Right forelimb (tissue), 1 donor: ENCODE measurements at regions not wholly inside any gene's neighbourhood (a gene's known extent, or its start where the extent isn't known, plus 50 kb on each side); places are given as distances from the start of the nearest gene placed in this dataset.

Experiments
- DNase-seq: peaks from one replicate; pipeline ENCODE4 v3.0.0-alpha.2; 2018

DNA sequence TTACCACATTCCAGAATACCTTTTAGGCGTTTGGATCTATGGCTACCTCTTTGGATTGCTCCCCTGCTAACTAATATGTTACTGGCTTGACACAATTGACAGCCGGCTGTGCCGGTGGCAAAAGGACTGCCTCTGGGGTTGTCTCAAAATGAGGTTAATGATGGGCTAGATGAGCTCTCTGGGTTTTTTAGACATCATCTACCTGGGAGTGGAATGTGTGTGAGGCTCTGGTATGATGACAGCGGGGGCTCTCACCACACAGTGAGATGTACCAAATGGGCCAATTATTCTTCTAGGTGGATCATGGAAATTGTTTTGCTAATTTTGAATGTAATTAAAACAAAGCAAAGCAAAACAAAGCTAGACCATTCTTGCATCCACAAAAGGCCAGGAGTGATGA is 391.1 kb upstream of the SPRED2 start:
- DNase-seq: no peak

DNA sequence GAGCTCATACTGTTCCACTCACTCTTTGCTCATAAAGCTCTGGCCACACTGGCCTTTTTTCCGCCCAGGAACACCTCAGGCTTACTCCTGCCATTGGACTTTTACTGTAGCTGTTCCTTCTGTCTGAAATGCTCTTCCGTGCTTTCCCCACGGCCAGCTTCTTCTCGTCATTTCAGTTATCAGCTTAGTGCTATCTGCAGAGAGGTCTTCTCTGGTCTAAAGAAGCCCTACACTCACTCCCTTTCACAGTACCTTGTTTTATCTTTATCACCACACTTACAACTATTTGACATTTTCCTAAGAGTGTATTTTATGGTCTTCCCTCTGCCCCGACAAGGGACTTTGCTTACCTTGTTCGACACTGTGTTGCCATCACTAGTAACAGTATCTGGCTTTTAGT is 388.1 kb upstream of the SPRED2 start:
- DNase-seq: no peak

DNA sequence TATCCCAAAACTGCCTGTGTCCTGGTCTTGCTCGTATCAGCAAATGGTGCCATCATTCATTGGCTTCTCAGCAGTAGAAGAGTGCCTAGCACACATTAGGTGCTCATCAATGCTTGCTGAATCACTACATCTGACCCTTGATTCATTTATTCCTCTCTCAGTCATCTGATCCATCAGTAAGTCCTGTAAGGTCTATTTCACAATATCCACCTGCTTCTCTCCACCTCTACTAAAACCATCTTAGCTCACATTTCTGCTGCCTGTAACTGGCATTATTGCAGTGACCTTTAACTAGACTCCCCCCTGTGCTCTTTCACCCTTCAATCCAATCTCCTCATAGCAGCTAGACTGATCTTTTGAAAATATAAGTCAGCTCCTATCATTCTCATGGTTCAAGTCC is 387.6 kb upstream of the SPRED2 start:
- no peak for DNase-seq

DNA sequence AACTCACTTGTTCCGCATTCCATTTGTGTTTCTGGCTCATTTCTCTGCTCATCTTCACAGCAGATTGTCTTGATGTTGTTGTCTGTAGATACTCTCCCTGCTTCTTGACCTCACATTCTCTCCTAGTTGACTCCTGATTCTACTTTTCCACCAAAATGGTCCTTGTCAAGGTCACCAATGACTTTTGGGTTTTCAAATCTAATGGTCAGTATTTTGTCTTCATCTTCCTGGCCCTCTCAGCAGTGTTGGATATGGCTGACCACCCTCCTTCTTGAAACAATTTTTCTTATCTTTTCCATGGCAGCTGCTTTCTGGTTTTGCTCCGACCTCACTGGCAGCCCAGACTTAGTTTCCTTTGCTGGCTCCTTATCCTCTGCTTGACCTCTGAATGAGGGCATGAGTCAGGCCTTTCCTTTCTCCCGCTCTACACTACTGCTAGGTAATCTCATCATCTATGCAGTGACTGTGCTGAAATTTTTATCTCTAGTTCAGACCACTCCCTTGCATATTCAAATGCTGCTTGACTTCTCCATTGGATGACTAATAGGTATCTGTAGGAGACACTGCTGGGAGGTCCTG is 386.6 kb upstream of the SPRED2 start:
- DNase-seq: no peak

DNA sequence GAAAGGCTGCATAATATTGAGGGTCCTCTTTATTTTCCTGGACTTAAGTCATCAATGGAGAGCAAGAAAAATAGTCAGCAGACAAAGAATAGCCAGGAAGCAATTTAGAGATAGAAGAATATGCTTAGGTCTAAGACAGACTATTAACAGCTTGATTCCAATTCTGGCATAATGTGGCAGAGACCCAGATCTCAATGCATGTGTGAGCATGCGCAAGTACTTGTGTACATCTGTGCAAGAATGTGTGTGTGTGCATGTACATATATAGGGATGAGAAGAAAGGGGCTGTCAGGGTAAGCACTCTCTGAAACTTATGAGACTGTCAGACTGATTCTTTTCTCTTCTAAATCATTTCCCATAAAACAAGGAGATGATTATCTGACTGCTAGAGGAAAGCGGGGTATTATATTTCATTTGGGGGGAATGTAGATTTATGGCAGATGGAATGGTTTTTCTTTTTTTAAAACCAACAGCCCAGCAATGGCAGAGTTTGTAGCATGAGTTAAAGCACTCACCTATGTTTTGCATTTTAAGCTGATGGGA is 381.3 kb upstream of the SPRED2 start:
- DNase-seq: no peak

DNA sequence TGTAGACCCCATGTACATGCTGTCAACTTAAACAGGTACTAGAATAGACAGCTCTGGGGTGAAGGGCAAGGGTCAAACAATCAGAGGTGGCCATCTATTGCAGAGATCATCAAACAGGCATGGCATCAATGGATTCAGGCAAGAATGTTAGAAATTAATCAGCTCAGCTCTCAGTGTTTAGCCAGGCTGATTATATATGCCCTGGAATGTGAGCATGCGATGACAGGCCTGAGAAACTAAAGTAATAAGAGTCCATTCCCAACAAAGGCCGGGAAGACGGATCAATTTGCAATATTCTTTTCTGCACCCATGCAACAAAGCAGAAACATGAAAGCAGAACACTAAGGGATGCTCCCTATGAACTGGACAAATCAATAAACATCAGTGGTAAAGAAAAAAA is 380.5 kb upstream of the SPRED2 start:
- no peak for DNase-seq

DNA sequence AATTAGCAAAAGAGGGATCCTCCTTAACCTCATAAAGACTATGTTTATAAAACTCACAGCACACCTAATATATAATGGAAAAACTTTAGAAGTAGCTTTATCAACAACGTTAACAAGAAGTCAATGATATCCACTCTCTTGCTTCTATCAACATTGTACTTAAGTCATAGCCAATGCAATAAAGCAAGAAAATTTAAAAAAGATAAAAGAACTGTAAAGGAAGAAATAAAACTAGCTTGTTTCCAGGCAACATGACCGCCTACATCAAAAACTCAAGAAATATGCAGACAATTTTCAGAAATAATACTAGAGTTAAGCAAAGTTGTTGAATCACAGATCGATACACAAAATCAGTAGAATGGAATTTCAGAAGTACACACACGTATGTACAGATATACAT is 375.5 kb upstream of the SPRED2 start:
- no peak for DNase-seq

DNA sequence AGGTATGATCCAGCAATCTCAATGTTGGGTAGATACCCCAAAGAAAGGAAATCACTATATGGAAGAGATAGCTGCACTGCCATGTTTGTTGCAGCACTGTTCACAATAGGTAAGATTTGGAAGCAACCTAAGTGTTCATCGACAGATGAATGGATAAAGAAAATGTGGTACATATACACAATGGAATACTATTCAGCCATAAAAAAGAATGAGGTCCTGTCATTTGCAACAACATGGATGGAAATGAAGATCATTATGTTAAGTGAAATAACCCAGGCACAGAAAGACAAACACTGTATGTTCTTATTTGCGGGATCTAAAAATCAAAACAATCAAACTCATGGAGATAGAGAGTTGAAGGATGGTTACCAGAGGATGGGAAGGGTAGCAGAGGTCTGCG is 372.4 kb upstream of the SPRED2 start:
- DNase-seq: no peak

DNA sequence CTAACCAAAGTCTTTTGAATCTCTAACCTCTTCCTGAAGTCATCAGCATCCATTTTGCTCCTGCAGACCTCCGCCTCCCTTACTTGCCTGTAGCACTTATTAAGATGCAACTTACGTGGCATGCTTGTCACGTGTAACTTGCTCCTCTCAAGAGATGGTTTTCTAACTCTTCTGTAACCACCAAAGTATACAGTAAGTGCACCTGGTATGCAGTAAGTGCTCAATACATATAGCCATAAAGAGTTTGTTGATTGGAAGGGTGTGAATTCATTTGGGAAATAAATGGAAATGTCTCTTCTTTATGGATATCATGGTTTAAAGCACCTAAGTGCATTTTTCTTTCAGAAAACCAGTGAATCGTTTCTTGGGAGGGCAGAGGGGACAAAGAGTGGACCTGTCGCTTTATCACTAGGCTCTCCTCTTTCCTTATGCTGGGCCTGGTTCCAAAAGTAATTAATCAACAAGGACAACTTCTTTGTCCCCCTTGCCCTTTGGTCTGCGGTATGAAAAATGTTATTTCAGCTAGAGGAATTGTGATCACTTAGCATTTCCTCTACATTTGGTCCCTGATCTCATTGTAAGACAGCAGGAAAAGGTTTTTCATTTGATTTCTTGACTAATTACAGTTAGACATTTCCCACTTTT is 370.0 kb upstream of the SPRED2 start:
- DNase-seq: no peak

DNA sequence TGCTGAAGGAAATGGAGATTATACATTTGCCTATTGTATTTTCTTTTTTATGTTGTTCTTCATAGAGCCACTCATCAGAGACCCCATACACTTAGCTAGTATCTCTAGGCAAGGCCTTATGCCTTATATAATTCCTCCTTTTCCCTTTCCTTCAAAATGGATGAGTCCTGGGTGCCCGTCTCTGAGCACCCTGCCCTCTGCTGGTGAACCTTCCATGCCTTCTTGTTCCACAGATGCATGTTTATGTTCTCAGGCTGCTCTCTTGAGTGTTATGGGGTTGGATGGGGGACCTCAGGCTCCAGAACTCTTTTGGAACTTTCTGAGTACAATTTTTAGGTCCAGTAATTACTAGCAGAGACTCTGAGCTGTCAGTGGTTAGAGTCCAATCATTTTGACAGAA is 368.6 kb upstream of the SPRED2 start:
- DNase-seq: no peak

DNA sequence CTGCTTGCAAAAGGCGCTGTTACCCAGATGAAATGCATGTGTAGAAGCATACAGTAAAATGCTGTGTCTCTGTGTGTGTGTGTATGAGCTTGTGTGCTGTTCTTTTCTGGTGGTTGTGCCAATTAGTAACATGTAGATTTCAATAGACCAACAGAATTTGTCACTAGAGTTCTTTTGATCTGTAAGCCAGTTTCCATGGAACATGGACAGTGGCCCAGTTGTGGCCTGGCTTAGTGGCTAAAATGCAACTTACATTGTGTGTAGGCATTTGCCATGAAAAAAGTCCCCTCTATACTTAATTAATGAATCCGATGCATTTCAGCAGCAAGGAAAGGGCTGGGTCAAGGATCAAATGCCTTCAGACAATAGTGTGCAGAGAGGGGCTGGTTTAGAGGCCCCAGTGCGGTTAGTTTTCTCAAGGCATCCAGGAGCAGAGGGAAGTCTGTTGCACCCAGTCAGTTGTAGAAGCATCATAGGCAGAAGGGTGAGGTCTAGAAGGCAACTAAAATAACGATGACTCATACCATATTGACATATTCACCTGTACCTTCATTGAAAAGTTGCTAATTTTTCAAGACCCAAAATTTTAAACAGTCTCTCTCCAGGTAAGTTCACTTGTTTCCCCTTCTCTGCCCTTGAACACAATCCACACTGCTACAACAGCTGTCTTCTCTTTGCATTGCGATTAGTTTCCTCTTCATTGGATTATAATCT is 366.9 kb upstream of the SPRED2 start:
- no peak for DNase-seq

DNA sequence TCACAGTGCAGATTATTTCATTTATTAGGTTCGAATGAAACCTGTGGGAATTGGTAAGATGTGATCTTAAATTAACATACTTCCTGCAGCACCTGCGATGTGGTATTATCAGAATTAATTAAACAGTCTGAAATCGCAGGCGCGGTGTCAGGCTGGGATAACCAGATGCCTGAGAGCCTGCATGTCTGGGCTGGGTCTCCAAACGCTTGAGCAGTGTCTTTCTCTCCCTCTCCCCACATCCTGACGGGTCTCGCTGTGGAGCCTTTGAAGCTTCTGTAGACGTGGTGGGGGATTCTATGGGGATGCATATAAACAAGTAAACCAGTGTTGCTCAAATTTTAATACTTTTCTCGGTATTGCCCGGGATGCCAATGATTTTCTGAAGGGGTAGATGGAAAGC is 366.2 kb upstream of the SPRED2 start:
- no peak for DNase-seq

DNA sequence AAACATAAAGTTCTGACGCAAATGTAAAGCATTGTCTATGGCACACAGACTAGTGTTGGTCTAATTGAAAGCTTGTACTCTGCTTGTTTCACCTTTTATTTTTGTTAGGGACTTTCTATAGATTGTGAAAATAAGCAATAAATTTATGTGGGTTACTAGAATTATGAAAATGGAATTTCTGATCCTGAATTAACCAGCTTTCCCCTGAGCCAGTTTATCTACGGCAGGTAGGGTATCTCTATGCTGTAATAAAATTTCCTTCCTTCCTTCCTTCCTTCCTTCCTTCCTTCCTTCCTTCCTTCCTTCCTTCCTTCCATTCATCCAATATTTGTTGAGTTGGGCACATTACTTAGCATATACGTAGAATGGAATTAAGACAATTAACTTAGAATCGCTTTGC is 362.6 kb upstream of the SPRED2 start:
- no peak for DNase-seq

DNA sequence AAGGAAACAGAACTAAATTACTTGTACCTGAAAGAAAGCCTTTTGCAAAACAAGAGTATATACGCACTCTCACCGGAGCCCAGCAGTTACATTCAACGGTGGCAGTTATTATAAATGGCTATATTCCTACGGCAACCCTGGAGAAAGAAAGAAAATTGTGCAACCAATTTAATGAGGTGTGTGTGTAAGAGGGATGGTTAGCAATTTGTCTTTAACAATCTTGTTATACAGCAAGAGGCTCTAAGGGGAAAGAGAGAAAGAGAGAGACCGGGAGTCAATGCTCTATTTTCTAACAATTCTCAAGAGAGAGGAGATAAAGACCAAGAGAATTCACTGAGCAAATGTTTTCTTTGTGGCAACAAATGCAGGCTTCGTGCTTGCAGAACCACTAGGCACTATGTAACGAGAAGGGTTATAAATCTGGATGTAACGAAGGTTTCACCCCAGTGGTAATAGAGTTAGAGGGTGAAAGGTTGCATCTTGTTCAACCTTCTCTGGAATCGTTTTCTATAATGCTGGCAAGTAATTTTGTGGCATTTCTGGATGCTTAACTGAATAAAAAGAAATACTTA is 359.1 kb upstream of the SPRED2 start:
- no peak for DNase-seq

DNA sequence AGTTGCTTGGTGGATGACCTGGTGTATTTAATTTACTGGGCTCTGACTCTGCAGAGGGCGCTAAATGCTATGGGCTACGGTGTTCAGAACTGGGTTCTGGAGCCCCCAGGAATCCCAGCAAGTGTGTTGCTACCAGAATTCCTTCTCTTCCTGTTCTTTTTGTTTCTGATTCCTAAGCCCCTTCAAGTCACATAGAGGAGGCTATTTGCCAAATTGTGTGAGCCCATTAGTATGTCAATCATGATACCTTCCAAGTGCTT is 358.2 kb upstream of the SPRED2 start:
- no peak for DNase-seq

DNA sequence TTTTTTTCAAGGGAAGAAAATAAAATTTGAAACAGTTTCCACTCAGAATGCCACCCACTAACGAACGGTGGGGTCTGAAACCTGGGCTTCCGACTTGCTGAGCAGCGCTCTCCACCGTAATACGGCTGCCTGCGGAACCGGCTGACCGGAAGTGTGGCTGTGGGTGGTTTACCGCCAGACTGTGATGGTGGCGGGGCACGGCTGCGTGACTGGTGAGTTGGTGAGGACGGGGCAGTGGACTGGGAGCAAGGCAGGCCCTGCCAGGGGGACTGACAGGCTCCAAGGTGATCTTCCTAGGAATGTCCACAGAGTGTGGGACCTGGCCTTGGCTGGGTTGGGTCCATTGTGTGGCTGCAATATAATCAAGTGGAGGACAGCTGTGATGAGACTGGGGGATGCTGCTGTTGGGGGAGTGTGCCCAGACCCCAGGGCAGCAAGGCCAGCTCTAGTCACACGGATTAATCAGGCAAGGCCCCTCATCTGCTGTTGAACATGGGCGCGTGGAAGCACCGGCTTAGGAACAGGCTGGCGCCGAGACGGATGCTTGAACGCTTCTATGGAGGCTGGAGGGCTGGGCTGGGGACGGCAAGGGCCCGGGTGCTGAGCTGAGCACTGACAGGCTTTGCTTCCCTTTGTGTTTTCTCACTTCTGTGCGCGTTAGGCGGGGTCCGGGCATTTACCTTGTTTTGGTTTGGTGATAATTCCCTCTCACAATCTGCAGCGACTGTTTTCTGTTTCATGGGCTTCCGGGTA is 357.7 kb upstream of the SPRED2 start:
- no peak for DNase-seq

DNA sequence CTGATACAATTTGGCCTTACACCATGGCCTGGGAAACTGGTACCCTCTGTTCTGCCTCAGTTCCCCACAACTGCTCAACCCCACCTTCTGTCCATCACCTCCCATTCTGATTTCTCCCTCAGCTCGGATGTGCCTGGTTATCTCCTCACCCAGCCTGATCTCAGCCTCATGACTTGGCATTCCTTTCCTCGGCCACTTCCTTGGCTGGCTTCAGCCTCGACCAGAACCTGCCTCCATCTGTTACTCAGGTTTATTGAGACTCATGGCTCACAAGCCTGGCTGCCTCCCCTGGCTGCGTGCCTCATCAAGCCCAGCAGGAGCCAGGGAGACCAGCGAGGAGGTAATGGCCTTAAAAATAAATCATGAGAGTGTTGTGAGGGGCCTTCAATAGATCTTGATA is 356.2 kb upstream of the SPRED2 start:
- DNase-seq: no peak

DNA sequence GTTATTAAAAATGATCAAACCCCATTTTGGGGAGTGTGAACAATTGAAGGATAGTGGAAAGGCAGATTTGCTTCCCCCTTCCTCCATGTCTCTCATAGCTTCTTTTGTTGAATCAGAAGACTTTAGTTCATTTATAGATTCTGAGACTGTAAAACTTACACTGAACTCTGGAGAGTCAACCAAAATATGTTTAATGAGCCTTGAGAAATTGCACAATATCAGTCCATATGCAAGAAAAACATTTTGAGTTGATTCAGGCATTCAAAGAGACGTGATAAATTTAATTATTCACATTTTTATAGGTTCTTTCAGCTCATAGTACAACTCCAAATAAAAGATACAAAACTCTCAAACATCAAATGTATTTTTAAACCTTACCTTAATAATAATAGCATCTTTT is 354.4 kb upstream of the SPRED2 start:
- no peak for DNase-seq

DNA sequence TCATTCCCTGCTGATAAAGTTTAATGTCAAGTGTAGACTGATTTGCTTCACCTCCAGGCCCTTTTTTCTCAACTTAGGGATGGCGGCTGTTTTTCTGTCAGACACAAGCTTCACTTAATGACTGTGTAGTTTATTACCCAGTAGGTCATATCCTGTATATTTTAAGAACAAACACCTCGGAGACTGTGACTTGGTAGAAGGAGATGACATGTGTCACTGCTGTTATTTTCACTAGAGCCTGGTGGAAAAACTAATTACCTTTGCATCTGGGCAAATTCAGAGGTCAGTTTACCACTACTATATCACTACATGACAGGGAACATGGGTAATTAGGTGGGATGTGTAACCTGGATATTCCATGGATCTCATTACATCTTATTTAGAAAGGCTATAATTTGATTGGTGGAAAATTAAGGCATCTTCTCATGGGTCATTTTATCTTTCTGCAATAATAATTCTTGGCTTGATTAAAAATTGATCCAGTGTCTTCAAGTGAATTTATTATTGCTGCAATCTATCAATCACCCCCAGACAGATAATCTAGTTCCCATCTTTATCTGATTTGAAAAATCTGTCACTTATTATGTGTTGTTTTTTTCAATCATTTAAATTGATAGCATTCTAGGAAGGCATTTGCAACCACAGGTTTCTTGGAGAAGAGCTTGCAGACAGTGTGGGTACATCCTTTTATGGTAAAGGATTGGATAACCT is 353.8 kb upstream of the SPRED2 start:
- no peak for DNase-seq

DNA sequence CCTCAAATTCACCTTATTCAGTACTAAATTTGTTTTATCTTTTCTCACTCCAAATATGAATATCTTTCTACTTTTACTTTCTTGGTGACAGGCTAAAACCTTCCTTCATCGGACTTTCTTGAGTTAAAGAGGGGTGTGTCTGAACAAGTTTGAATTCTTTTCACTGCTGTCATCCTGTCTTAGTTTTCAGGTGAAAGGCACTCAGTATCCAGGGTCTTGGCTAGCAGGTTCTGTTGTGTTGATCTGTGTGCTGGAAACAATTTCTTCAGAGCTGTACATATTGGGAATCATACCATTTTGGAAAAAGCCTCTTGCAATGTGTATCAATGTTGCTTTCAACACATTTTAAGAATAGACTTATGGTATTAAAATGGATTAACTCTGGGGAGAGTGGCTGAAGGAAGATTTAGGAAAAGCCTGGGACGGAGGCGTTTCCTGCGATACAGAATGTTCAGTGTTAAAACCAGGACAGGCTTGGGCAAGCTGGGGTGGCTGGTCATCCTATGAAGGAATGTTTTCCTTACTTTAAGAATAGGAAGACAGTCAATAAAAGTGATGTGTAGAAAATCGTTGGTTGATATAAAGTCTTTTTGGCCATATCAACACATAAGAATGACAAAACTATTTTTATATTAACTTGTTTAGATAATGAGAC is 350.7 kb upstream of the SPRED2 start:
- no peak for DNase-seq

DNA sequence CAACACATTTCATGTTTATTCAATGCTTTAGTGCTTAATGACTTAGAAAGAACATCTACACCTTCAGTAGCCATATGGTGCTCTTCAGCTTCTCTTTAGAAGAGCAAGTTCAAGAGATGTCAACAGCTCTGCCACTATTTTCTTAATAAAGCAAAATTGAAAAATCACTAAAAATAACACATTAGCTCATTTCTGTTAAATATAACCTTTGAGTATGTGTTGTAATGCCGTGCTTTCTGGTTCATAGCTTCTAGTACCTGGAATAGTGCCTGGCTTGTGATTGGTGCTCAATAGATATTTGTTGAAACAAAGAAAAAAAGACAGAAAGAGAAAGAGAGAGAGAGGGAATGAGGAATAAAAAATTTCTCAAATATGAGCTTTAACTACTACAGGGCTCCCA is 349.8 kb upstream of the SPRED2 start:
- no peak for DNase-seq

DNA sequence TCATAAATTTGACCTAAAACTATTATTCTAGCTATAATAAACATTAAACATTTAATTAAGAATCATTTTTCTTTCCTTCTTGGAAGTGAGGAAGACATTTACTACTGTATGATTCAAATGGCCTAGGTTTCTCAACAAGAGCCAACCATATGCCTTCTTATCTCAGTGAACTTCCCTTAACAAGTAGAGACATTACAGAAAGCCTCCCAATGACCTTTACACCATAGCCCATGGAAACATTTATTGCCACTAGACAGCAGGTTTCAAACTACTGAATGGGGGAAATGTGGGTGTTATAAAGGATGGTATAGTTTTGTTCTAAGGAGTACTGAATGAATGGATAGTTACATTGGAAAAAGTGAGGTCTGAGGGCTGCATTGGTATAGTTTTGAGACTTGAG is 349.4 kb upstream of the SPRED2 start:
- no peak for DNase-seq
